ENCODE measurements at regions not wholly inside any gene's neighbourhood (a gene's known extent, or its start where the extent isn't known, plus 50 kb on each side); places are given as distances from the start of the nearest gene placed in this dataset.

- Histone ChIP-seq H4K91ac (ENCODE audit: insufficient read length, low read depth, low read length) (no peak overlapping the region), H3T11ph (ENCODE audit: low read length) (no peak overlapping the region), H2BK5ac (ENCODE audit: insufficient read length, low read length) (no peak overlapping the region), H4K8ac (replicated peaks; ENCODE audit: insufficient read length, low read depth, low read length) (no peak overlapping the region), H2BK15ac (ENCODE audit: low read depth, low read length) (no peak overlapping the region), H2BK120ac (ENCODE audit: low read depth, low read length, poor library complexity, severe bottlenecking) (no peak overlapping the region), H2BK12ac (ENCODE audit: insufficient read length, low read depth, low read length) (no peak overlapping the region), H3K56ac (ENCODE audit: insufficient read length, low read depth, low read length) (no peak overlapping the region), H2BK20ac (ENCODE audit: low read depth, low read length, poor library complexity, severe bottlenecking) (no peak overlapping the region), H2AFZ (ENCODE audit: low read length) (no peak overlapping the region), H3K4me1 (ENCODE audit: insufficient read depth, low read length) (no peaks in the 10 kb centered on the region; the same call in 1 of the 2 replicates), H4K5ac (ENCODE audit: insufficient read length, low read depth, low read length) (no peak overlapping the region), H3K79me2 (ENCODE audit: insufficient read depth, low read length) (no peaks in the 10 kb centered on the region), H3K9ac (ENCODE audit: extremely low read depth, insufficient read length, low read length) (no peak overlapping the region), H3K23me2 (ENCODE audit: insufficient read length, low read depth, low read length, poor library complexity, severe bottlenecking) (no peaks in the 10 kb centered on the region), H3K4ac (ENCODE audit: low read depth, low read length) (no peak overlapping the region), H3K9me3 (ENCODE audit: control insufficient read depth, low read depth, low read length) (no peaks in the 10 kb centered on the region), H3K18ac (ENCODE audit: insufficient read length, low read depth, low read length) (no peak overlapping the region), H2AK5ac (ENCODE audit: insufficient read length, low read length) (no peak overlapping the region), H3K27me3 (ENCODE audit: insufficient read depth, low read length) (no peaks in the 10 kb centered on the region), H4K20me1 (ENCODE audit: control insufficient read depth, insufficient read depth, insufficient read length) (no peaks in the 10 kb centered on the region), H3K14ac (ENCODE audit: insufficient read depth, low read length) (no peak overlapping the region), H3K79me1 (ENCODE audit: insufficient read depth, low read depth, low read length, poor library complexity, severe bottlenecking) (no peaks in the 10 kb centered on the region), H3K4me2 (ENCODE audit: insufficient read depth, insufficient read length, low read length) (no peak overlapping the region), H3K27ac (ENCODE audit: insufficient read length, low read depth, low read length) (no peak overlapping the region), H3K23ac (ENCODE audit: insufficient read length, low read depth, low read length) (no peak overlapping the region)
- DNase-seq: no peak
- WGBS (ENCODE audit: extremely low coverage, insufficient read length, low lambda C conversion rate): no CpG with 5 or more reads among the region's 3 CpGs
- Mint-ChIP-seq H3K9me3 (no peaks in the 10 kb centered on the region; a peak in 1 of 5 replicates), H3K27me3 (ENCODE audit: low read depth) (no peaks in the 10 kb centered on the region), H3K27ac (0 out of 7 replicates have a peak overlapping the region, but pooled peaks of 1 of the 3 experiments have one; percentile 2), H3K36me3 (ENCODE audit: insufficient read depth in 1 of 3, low read depth in 3 of 3) (no peaks in the 10 kb centered on the region), H3K4me1 (peaks cover 7 to 12% of the 10 kb centered on the region in 2 experiments), H3K4me3 (no peak overlapping the region)
- TF ChIP-seq CTCF (conservative IDR thresholded peaks at IDR 0.05): no peak
Observed at GRCh38 chr4:186881521-186882220, 158.0 kb upstream of the FAT1 start.
